Keratinocyte (primary cell): ENCODE measurements at regions not wholly inside any gene's neighbourhood (a gene's known extent, or its start where the extent isn't known, plus 50 kb on each side); places are given as distances from the start of the nearest gene placed in this dataset.
"Not testable (repeated sequence)": the region's sequence is repeated elsewhere in the genome, so short reads cannot be mapped to it uniquely, and the experiment has no call there.

Experiments used
- DNase-seq: peaks from one replicate; pipeline ENCODE4 v3.0.0-alpha.2; 2011; ENCODE audit warnings: low read depth, missing footprints, low spot score
- FAIRE-seq: peaks from 2 replicates; lab custom pipeline; 2011; peaks lifted over from hg19 to GRCh38; lab: Jason Lieb, UNC
- H2AFZ ChIP-seq: 2 replicates; pipeline ENCODE4 v1.6.0; 2012; ENCODE audit warnings: low read length, control low read depth, inconsistent platforms; ENCODE audit not compliant: control insufficient read depth
- H3K27ac ChIP-seq: 2 replicates; pipeline ENCODE4 v1.5.1; 2011; ENCODE audit warnings: low read length; ENCODE audit not compliant: control insufficient read depth, insufficient read depth
- H3K27me3 ChIP-seq: 3 replicates; pipeline ENCODE4 v1.6.0; 2011; ENCODE audit warnings: low read length; ENCODE audit not compliant: control insufficient read depth, insufficient read depth; ENCODE audit errors: extremely low read depth
- H3K36me3 ChIP-seq, 2 experiments: 2 replicates in 1 of 2; 3 replicates in 1 of 2; pipeline ENCODE4 v1.5.1; 2011; ENCODE audit warnings: low read length in 2 of 2, mild to moderate bottlenecking in 1 of 2; ENCODE audit not compliant: control insufficient read depth in 2 of 2, insufficient read depth in 2 of 2; ENCODE audit errors: extremely low read depth in 1 of 2
- H3K4me1 ChIP-seq: 3 replicates; pipeline ENCODE4 v1.5.1; 2011; ENCODE audit warnings: low read length; ENCODE audit not compliant: control insufficient read depth, insufficient read depth; ENCODE audit errors: extremely low read depth
- H3K4me2 ChIP-seq: 3 replicates; pipeline ENCODE4 v1.6.0; 2011; ENCODE audit warnings: low read depth, low read length; ENCODE audit not compliant: control insufficient read depth, insufficient read depth; ENCODE audit errors: extremely low read depth
- H3K4me3 ChIP-seq, 3 experiments: fragments of 200-600 bp in 1 of 3; sonication (generic) in 1 of 3; 2 replicates in 2 of 3; 3 replicates in 1 of 3; pipeline ENCODE4 v1.5.1; 2011 to 2016; ENCODE audit warnings: low read length in 3 of 3, mild to moderate bottlenecking in 3 of 3, control low read depth in 2 of 3, inconsistent platforms in 1 of 3, low read depth in 1 of 3, mixed read lengths in 1 of 3, mixed run types in 1 of 3, moderate library complexity in 1 of 3; ENCODE audit not compliant: control insufficient read depth in 2 of 3, insufficient read depth in 2 of 3; ENCODE audit errors: extremely low read depth in 1 of 3
- H3K79me2 ChIP-seq: 2 replicates; pipeline ENCODE4 v1.6.0; 2012; ENCODE audit warnings: low read length; ENCODE audit not compliant: control insufficient read depth, insufficient read depth
- H3K9ac ChIP-seq: 3 replicates; pipeline ENCODE4 v1.6.0; 2011; ENCODE audit warnings: low read length; ENCODE audit not compliant: control insufficient read depth, insufficient read depth; ENCODE audit errors: extremely low read depth
- H3K9me1 ChIP-seq: 3 replicates; pipeline ENCODE4 v1.6.0; 2011; ENCODE audit warnings: low read length; ENCODE audit not compliant: control insufficient read depth, insufficient read depth; ENCODE audit errors: extremely low read depth
- H3K9me3 ChIP-seq: 2 replicates; pipeline ENCODE4 v1.5.1; 2012; ENCODE audit warnings: low read depth, low read length; ENCODE audit not compliant: control insufficient read depth
- H4K20me1 ChIP-seq: 3 replicates; pipeline ENCODE4 v1.6.0; 2011; ENCODE audit warnings: low read length; ENCODE audit not compliant: control insufficient read depth, insufficient read depth; ENCODE audit errors: extremely low read depth
- EZH2 ChIP-seq: IDR thresholded peaks from one replicate; pipeline ENCODE4 v1.6.1; 2012; ENCODE audit warnings: inconsistent platforms, mild to moderate bottlenecking, low read length, moderate library complexity
- dilution Hi-C: fragments of 300-500 bp; cut with MboI; formaldehyde crosslinking; loops from one replicate; pipeline ENCODE4 v1.7.0; 2020; ENCODE audit warnings: low sequenced_read_pairs; ENCODE audit not compliant: extremely low pct_ligation_motif_present
- TF ChIP-seq, protein P1 (sequence below), 3 experiments: IDR thresholded peaks in 1 of 3; conservative IDR thresholded peaks in 1 of 3; optimal IDR thresholded peaks in 1 of 3; 2 replicates in 2 of 3; 3 replicates in 1 of 3; pipeline versions ENCODE3 to v1.5.1; 2011; ENCODE audit warnings: low read length in 3 of 3, mild to moderate bottlenecking in 3 of 3, moderate library complexity in 2 of 3, control low read depth in 1 of 3, inconsistent platforms in 1 of 3; ENCODE audit not compliant: insufficient read depth in 2 of 3; ENCODE audit errors: extremely low read depth in 1 of 3

DNA sequence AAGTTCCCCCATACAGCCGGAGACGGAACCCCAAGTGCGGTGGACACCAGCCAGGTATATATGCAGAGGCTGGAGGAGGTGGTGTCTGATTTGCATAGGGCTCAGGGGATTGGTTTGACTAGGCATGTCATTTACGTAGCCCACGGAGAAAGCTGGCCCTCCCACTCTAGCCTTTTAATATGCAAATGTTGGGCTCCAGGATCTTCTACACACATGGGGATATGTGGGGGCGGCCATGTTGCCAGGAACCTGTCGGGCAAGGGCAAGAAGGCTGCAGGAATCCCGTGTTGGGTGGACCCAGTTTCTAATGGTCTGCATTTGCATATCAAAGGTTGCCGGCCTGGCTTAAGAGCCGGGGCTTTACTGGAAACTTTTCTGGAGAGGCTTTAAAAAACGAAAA lies 57.4 kb downstream of the FTHL17 start:
- H3K9me1 ChIP-seq, H2AFZ ChIP-seq, dilution Hi-C loops, H3K27me3 ChIP-seq, H4K20me1 ChIP-seq, DNase-seq, H3K79me2 ChIP-seq, H3K4me1 ChIP-seq, H3K36me3 ChIP-seq, H3K9ac ChIP-seq, H3K4me3 ChIP-seq, H3K9me3 ChIP-seq, H3K4me2 ChIP-seq, FAIRE-seq, H3K27ac ChIP-seq: not testable (repeated sequence)

- Histone ChIP-seq H3K79me2 (no peaks in the 10 kb centered on the region), H4K20me1 (no peaks in the 10 kb centered on the region), H3K9ac (no peak overlapping the region), H3K4me2 (no peak overlapping the region), H3K27ac (no peak overlapping the region), H3K4me3 (no peak overlapping the region), H3K36me3 (no peaks in the 10 kb centered on the region), H3K4me1 (no peaks in the 10 kb centered on the region), H3K9me3 (no peaks in the 10 kb centered on the region), H3K27me3 (no peaks in the 10 kb centered on the region), H2AFZ (no peak overlapping the region), H3K9me1 (no peaks in the 10 kb centered on the region)
- TF ChIP-seq EZH2 = no peak
- TF ChIP-seq, protein P1, sequence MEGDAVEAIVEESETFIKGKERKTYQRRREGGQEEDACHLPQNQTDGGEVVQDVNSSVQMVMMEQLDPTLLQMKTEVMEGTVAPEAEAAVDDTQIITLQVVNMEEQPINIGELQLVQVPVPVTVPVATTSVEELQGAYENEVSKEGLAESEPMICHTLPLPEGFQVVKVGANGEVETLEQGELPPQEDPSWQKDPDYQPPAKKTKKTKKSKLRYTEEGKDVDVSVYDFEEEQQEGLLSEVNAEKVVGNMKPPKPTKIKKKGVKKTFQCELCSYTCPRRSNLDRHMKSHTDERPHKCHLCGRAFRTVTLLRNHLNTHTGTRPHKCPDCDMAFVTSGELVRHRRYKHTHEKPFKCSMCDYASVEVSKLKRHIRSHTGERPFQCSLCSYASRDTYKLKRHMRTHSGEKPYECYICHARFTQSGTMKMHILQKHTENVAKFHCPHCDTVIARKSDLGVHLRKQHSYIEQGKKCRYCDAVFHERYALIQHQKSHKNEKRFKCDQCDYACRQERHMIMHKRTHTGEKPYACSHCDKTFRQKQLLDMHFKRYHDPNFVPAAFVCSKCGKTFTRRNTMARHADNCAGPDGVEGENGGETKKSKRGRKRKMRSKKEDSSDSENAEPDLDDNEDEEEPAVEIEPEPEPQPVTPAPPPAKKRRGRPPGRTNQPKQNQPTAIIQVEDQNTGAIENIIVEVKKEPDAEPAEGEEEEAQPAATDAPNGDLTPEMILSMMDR (optimal IDR thresholded peaks at IDR 0.05 in 1 of 3, IDR thresholded peaks at IDR 0.05 in 1 of 3, conservative IDR thresholded peaks at IDR 0.05 in 1 of 3; ENCODE audit: extremely low read depth in 1 of 3, insufficient read depth in 2 of 3, low read length in 3 of 3) = no peak
- FAIRE-seq = no peak
- dilution Hi-C loops = no loop called here
- DNase-seq = no peak
Measured at GRCh38 chrX:31012509-31013025, 59.3 kb downstream of the FTHL17 start.

DNA sequence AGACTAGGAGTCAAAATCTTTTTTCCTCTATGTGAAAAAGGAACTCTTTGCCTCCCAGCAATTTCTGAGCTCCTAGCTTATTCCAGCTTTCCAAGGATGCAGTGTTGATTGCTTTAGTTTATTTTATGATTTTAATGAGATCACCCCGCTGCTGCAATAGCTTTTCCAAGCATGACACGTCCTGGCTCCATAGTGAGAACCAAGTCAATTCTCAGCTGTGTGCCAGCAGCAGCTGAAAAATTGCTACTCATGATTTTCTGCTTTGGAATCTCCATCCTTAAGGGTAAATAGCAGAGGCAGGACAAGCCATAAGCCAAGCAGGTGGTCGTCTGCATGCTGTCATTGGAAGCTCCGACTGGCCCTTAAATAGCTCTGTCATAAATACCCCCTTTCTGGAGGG lies 64.5 kb downstream of the FTHL17 start:
- DNase-seq (no peak), FAIRE-seq (no peak)
- Histone ChIP-seq H3K79me2 (no peaks in the 10 kb centered on the region), H3K27ac (no peak overlapping the region), H3K27me3 (no peaks in the 10 kb centered on the region), H3K9me1 (no peaks in the 10 kb centered on the region), H3K9me3 (no peaks in the 10 kb centered on the region), H3K4me2 (no peak overlapping the region), H3K9ac (no peak overlapping the region), H3K4me1 (no peaks in the 10 kb centered on the region), H2AFZ (no peak overlapping the region), H3K4me3 (no peak overlapping the region), H3K36me3 (no peaks in the 10 kb centered on the region), H4K20me1 (no peaks in the 10 kb centered on the region)
- TF ChIP-seq EZH2 = no peak
- TF ChIP-seq, protein P1 (optimal IDR thresholded peaks at IDR 0.05 in 1 of 3, IDR thresholded peaks at IDR 0.05 in 1 of 3, conservative IDR thresholded peaks at IDR 0.05 in 1 of 3; ENCODE audit: extremely low read depth in 1 of 3, insufficient read depth in 2 of 3, low read length in 3 of 3) = no peak
- dilution Hi-C loops = no loop called here
